GM12878 (cell line): ENCODE measurements at regions not wholly inside any gene's neighbourhood (a gene's known extent, or its start where the extent isn't known, plus 50 kb on each side); places are given as distances from the start of the nearest gene placed in this dataset.

Source experiments
- ATAC-seq: fragments of 200-7000 bp; cut with Tn5 transposase; 3 replicates; pipeline ENCODE4 v1.9.1; 2020; ENCODE audit warnings: mild to moderate bottlenecking, moderate library complexity
- BruUV-seq: library from RNA; stranded (reverse); fragments of 400-500 nt; replicated peaks from 2 replicates; lab custom pipeline; 2021; lab: Mats Ljungman, UMichigan
- CTCF ChIA-PET: fragments of 300-600 bp; sonication (Branson Sonifier 250); formaldehyde crosslinking; extraction: SDS; loops from one replicate; lab custom pipeline; 2021; ENCODE audit warnings: inconsistent platforms; lab: Yijun Ruan, JAX
- POLR2A ChIA-PET: fragments of 350-600 bp; formaldehyde crosslinking; extraction: SDS; loops from one replicate; lab custom pipeline; 2021; ENCODE audit warnings: inconsistent platforms; lab: Charles Lee
- RAD21 ChIA-PET: fragments of 300-600 bp; sonication (Branson Sonifier 250); formaldehyde crosslinking; loops from one replicate; lab custom pipeline; 2023; ENCODE audit warnings: antibody characterized with exemption; ENCODE audit not compliant: unreplicated experiment; lab: Charles Lee
- SMC1A ChIA-PET: fragments of 300-600 bp; sonication (Branson Sonifier 250); formaldehyde crosslinking; loops from one replicate; lab custom pipeline; 2023; ENCODE audit not compliant: unreplicated experiment, uncharacterized antibody; lab: Charles Lee
- DNase-seq: peaks from one replicate; pipeline ENCODE4 v3.0.0-alpha.2; 2011; ENCODE audit warnings: low read depth, low spot score
- FAIRE-seq: peaks from 3 replicates; lab custom pipeline; 2011; peaks lifted over from hg19 to GRCh38; lab: Jason Lieb, UNC
- H2AFZ ChIP-seq: 2 replicates; pipeline ENCODE4 v1.6.0; 2011; ENCODE audit warnings: low read depth, low read length, control low read depth; ENCODE audit not compliant: control insufficient read depth
- H3K27ac ChIP-seq: 2 replicates; pipeline ENCODE4 v1.5.1; 2011; ENCODE audit warnings: control low read depth; ENCODE audit not compliant: control insufficient read depth, insufficient read depth
- H3K27me3 ChIP-seq, 2 experiments: replicated peaks in 1 of 2; 2 replicates each; pipeline versions ENCODE4 v1.6.0 to v1.6.1; 2011; ENCODE audit warnings: low read length in 1 of 2; ENCODE audit not compliant: control insufficient read depth in 2 of 2, insufficient read depth in 2 of 2
- H3K36me3 ChIP-seq, 2 experiments: 2 replicates each; pipeline ENCODE4 v1.5.1; 2011; ENCODE audit warnings: low read length in 1 of 2; ENCODE audit not compliant: control insufficient read depth in 2 of 2, insufficient read depth in 2 of 2
- H3K4me1 ChIP-seq: 2 replicates; pipeline ENCODE4 v1.6.1; 2011; ENCODE audit warnings: mild to moderate bottlenecking, low read length, moderate library complexity, mixed read lengths; ENCODE audit not compliant: control insufficient read depth, insufficient read depth
- H3K4me2 ChIP-seq: 2 replicates; pipeline ENCODE4 v1.6.0; 2011; ENCODE audit warnings: control low read depth; ENCODE audit not compliant: control insufficient read depth, insufficient read depth
- H3K4me3 ChIP-seq: fragments of 200-600 bp; sonication (generic); 2 replicates; pipeline ENCODE4 v1.5.1; 2016
- H3K79me2 ChIP-seq: 2 replicates; pipeline ENCODE4 v1.6.0; 2011; ENCODE audit warnings: low read length; ENCODE audit not compliant: control insufficient read depth, insufficient read depth
- H3K9ac ChIP-seq: 2 replicates; pipeline ENCODE4 v1.8.0; 2011; ENCODE audit warnings: low read length, control low read depth, mixed read lengths; ENCODE audit not compliant: control insufficient read depth, insufficient read depth
- H3K9me3 ChIP-seq: replicated peaks from 3 replicates; pipeline ENCODE4 v1.5.1; 2011; ENCODE audit warnings: mild to moderate bottlenecking, low read length; ENCODE audit not compliant: control insufficient read depth, insufficient read depth
- H4K20me1 ChIP-seq: 2 replicates; pipeline ENCODE4 v1.6.0; 2011; ENCODE audit not compliant: control insufficient read depth, insufficient read depth
- BCL11A ChIP-seq: IDR thresholded peaks from 2 replicates; pipeline ENCODE4 v1.6.1; 2011; ENCODE audit warnings: low read depth, low read length
- DPF2 ChIP-seq: fragments of 450-650 bp; IDR thresholded peaks from 2 replicates; pipeline ENCODE4 v1.6.1; 2017; ENCODE audit warnings: mild to moderate bottlenecking
- EED ChIP-seq: sonication (generic); IDR thresholded peaks from 2 replicates; pipeline ENCODE4 v1.6.1; 2016; ENCODE audit warnings: antibody characterized with exemption, low read depth
- FOXM1 ChIP-seq: IDR thresholded peaks from 2 replicates; pipeline ENCODE4 v1.6.1; 2012; ENCODE audit warnings: low read depth, mild to moderate bottlenecking, inconsistent platforms, low read length, moderate library complexity
- HDAC6 ChIP-seq: fragments of 200-600 bp; sonication (generic); IDR thresholded peaks from one replicate; pipeline ENCODE4 v1.8.0; 2017; ENCODE audit warnings: antibody characterized with exemption; ENCODE audit not compliant: unreplicated experiment
- NFXL1 ChIP-seq: fragments of 450-650 bp; IDR thresholded peaks from 2 replicates; pipeline ENCODE4 v1.6.1; 2017; ENCODE audit warnings: antibody characterized with exemption, mild to moderate bottlenecking, borderline replicate concordance
- NRF1 ChIP-seq: conservative IDR thresholded peaks from 2 replicates; pipeline ENCODE4 v1.6.1; 2011; ENCODE audit warnings: mild to moderate bottlenecking, low read depth, low read length, improper control_type of control experiment
- POLR2AphosphoS5 ChIP-seq: IDR thresholded peaks from 2 replicates; pipeline ENCODE4 v1.6.1; 2011; ENCODE audit warnings: mild to moderate bottlenecking, low read length, inconsistent platforms
- RUNX3 ChIP-seq: IDR thresholded peaks from 2 replicates; pipeline ENCODE4 v1.6.1; 2012; ENCODE audit warnings: low read length, inconsistent platforms
- SPI1 ChIP-seq: IDR thresholded peaks from 2 replicates; pipeline ENCODE4 v1.6.1; 2011; ENCODE audit warnings: low read depth, mild to moderate bottlenecking, low read length, moderate library complexity, borderline replicate concordance; ENCODE audit not compliant: insufficient read depth
- SUPT20H ChIP-seq: IDR thresholded peaks from 2 replicates; pipeline ENCODE4 v1.6.1; 2011; ENCODE audit warnings: low read depth, mild to moderate bottlenecking, low read length, moderate library complexity, borderline replicate concordance; ENCODE audit not compliant: control insufficient read depth
- TCF3 ChIP-seq: IDR thresholded peaks from 2 replicates; pipeline ENCODE4 v1.6.1; 2012; ENCODE audit warnings: low read depth, mild to moderate bottlenecking, low read length, borderline replicate concordance; ENCODE audit not compliant: insufficient read depth
- ZBED1 ChIP-seq: IDR thresholded peaks from 2 replicates; pipeline ENCODE4 v1.6.1; 2016; ENCODE audit warnings: borderline replicate concordance
- in situ Hi-C: fragments of 300-500 bp; cut with MboI; formaldehyde crosslinking; loops from 9 replicates; pipeline ENCODE4 v1.14.3; 2018; ENCODE audit warnings: mixed read lengths
- intact Hi-C: fragments of 100-400 bp; cut with micrococcal nuclease; formaldehyde crosslinking; loops from one replicate; pipeline ENCODE4 v1.14.2; 2022; ENCODE audit not compliant: unreplicated experiment
- TF ChIP-seq, protein P1 (sequence below): fragments of 450-650 bp; formaldehyde crosslinking; IDR thresholded peaks from 2 replicates; pipeline ENCODE4 v1.5.0; 2022; ENCODE audit warnings: mild to moderate bottlenecking, missing genetic modification characterization
- TF ChIP-seq, protein P2 (sequence below): fragments of 150-350 bp; IDR thresholded peaks from 2 replicates; pipeline ENCODE4 v1.6.1; 2016; ENCODE audit warnings: low read depth, low read length

DNA sequence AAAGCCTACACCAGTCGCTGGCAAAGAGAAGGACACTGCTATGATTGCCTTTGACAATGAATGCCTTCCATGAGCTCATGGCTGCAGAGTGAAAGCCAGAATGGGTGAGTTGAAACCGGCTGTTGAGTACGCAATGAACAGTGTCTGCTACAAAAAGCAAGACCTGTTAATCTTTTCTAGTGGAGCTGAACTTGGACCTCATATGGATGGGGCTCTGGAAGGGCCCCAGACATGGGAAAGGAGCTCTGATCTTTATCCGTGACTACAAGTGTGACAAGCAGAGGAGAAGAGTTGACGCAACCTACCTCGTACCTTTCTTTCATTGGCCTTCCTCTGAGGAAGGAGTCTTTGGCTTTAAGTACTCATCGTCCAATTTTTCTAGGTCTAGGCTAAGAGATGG is 67.1 kb upstream of the TSC22D1 start (continued):
- TF ChIP-seq EED (no peak), RUNX3 (no peak), SPI1 (no peak)
- TF ChIP-seq, all 136 proteins: peak for 0

DNA sequence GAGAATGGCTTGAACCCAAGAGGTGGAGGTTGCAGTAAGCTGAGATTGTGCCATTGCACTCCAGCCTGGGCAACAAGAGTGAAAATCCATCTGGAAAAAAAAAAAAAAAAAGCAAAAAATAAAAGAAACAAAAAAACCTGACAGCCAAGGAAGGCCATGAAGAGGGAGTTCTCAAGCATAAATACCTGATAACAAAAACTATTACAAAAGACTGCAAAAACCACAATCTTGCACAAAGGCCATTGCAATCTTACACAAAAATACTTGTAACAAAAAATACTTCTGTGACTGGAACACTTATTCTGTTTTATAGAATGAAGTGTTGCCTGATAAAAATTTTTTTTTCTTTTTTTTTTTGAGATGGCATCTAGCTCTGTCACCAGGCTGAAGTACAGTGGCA is 61.5 kb upstream of the TSC22D1 start:
- FAIRE-seq, result no peak
- ChIA-PET POLR2A (no interaction called here), SMC1A (no interaction called here), CTCF (no interaction called here), RAD21 (no interaction called here)
- no peaks in the 10 kb centered on the region for H3K36me3 ChIP-seq
- H3K9ac ChIP-seq, result no peak overlapping the region
- H3K27me3 ChIP-seq, result no peaks in the 10 kb centered on the region
- H4K20me1 ChIP-seq, result no peaks in the 10 kb centered on the region
- DNase-seq, result no peak
- in situ Hi-C loops (no loop called here), intact Hi-C loops (no loop called here)
- no peaks in the 10 kb centered on the region; the same call in 2 of the 3 replicates for H3K9me3 ChIP-seq
- BruUV-seq, result no TSS peak
- no peak for ATAC-seq
- H3K27ac ChIP-seq, result no peak overlapping the region
- H3K79me2 ChIP-seq, result no peaks in the 10 kb centered on the region
- H2AFZ ChIP-seq, result no peak overlapping the region
- H3K4me3 ChIP-seq, result no peak overlapping the region
- no peak overlapping the region for H3K4me2 ChIP-seq
- no peaks in the 10 kb centered on the region for H3K4me1 ChIP-seq
- no peak for TF ChIP-seq FOXM1
- no peak for TF ChIP-seq BCL11A
- TF ChIP-seq, protein P1, sequence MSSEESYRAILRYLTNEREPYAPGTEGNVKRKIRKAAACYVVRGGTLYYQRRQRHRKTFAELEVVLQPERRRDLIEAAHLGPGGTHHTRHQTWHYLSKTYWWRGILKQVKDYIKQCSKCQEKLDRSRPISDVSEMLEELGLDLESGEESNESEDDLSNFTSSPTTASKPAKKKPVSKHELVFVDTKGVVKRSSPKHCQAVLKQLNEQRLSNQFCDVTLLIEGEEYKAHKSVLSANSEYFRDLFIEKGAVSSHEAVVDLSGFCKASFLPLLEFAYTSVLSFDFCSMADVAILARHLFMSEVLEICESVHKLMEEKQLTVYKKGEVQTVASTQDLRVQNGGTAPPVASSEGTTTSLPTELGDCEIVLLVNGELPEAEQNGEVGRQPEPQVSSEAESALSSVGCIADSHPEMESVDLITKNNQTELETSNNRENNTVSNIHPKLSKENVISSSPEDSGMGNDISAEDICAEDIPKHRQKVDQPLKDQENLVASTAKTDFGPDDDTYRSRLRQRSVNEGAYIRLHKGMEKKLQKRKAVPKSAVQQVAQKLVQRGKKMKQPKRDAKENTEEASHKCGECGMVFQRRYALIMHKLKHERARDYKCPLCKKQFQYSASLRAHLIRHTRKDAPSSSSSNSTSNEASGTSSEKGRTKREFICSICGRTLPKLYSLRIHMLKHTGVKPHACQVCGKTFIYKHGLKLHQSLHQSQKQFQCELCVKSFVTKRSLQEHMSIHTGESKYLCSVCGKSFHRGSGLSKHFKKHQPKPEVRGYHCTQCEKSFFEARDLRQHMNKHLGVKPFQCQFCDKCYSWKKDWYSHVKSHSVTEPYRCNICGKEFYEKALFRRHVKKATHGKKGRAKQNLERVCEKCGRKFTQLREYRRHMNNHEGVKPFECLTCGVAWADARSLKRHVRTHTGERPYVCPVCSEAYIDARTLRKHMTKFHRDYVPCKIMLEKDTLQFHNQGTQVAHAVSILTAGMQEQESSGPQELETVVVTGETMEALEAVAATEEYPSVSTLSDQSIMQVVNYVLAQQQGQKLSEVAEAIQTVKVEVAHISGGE, result no peak
- no peak for TF ChIP-seq TCF3
- no peak for TF ChIP-seq NFXL1
- no peak for TF ChIP-seq NRF1
- TF ChIP-seq, protein P2, sequence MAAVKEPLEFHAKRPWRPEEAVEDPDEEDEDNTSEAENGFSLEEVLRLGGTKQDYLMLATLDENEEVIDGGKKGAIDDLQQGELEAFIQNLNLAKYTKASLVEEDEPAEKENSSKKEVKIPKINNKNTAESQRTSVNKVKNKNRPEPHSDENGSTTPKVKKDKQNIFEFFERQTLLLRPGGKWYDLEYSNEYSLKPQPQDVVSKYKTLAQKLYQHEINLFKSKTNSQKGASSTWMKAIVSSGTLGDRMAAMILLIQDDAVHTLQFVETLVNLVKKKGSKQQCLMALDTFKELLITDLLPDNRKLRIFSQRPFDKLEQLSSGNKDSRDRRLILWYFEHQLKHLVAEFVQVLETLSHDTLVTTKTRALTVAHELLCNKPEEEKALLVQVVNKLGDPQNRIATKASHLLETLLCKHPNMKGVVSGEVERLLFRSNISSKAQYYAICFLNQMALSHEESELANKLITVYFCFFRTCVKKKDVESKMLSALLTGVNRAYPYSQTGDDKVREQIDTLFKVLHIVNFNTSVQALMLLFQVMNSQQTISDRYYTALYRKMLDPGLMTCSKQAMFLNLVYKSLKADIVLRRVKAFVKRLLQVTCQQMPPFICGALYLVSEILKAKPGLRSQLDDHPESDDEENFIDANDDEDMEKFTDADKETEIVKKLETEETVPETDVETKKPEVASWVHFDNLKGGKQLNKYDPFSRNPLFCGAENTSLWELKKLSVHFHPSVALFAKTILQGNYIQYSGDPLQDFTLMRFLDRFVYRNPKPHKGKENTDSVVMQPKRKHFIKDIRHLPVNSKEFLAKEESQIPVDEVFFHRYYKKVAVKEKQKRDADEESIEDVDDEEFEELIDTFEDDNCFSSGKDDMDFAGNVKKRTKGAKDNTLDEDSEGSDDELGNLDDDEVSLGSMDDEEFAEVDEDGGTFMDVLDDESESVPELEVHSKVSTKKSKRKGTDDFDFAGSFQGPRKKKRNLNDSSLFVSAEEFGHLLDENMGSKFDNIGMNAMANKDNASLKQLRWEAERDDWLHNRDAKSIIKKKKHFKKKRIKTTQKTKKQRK, result no peak
- no peak for TF ChIP-seq POLR2AphosphoS5
- no peak for TF ChIP-seq HDAC6
- TF ChIP-seq DPF2, result no peak
- TF ChIP-seq SUPT20H, result no peak
- no peak for TF ChIP-seq ZBED1
